NCI-H128 (cell line): ENCODE measurements at regions not wholly inside any gene's neighbourhood (a gene's known extent, or its start where the extent isn't known, plus 50 kb on each side); places are given as distances from the start of the nearest gene placed in this dataset.

Source experiments
- DNase-seq: peaks from one replicate; lab custom pipeline; 2025; ENCODE audit not compliant: unreplicated experiment; lab: John Stamatoyannopoulos, UW

DNA sequence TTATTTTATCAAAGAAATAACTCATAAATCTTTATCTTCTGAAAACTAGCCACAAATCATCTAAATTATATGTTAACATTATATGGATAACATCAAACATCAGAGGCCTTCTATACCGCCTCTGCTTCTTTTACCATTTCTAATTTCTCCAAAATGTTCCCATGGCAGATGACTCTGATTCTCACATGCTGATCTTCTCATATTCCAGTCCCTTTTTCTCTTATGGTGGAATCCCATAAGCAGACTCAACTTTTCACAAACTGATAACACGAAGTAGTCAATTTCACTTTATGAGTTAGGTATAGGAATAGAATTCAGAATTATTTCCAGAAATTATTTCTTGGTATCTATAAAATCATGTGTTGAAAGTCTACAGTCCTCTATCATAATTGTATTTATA is 212.3 kb downstream of the ENC1 start:
- no peak for DNase-seq

DNA sequence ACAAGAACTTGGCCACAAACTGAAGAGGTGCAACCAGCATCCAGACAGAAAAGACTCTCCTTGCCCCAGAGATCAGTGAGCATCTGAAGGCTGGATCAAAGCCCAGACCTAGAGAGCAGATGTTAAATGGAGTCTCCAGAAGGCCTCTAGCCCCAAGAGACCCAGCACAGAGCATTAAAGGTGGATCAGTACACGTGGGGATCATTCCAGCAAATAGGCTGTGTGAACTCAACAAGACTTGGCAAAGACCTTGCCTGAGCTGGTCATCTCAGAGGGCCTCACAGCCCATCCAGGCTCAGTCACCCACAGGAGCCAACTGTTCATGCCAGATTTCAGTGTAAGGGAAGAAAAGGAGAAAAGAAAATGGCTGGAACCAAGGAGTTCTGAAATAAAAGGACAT is 214.0 kb downstream of the ENC1 start:
- no peak for DNase-seq

DNA sequence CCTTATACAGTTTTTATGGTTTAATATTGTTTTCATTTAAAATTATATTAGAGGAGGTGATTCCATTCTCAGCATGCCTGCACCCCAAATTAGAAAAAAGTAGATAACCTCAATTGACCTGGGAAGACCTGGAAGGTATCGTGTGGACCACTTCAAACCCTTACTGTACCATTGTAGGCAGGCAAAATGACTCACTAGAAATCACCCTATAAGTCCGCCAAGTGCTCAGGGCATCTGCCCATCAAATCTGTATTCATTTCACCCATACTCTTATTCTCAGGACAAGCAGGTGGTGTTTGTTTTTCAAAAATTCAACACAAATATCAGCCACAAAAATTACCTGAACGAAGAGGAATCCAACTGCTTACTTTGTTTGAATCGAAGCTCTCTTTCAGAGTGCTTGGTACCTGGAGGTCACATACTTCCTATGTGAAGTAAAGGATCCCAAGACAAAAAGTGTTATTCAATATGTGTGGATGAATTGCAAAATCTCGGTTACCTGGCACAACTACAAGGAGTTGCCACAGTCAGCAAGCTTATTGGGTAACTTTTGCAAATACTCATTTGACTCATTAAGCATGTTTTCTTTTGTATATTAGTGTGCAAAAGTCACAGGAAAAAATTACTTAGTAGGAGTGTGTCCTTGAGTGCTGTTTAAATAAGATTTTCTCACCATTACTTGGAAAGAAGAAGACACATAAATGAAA is 216.2 kb downstream of the ENC1 start:
- no peak for DNase-seq

DNA sequence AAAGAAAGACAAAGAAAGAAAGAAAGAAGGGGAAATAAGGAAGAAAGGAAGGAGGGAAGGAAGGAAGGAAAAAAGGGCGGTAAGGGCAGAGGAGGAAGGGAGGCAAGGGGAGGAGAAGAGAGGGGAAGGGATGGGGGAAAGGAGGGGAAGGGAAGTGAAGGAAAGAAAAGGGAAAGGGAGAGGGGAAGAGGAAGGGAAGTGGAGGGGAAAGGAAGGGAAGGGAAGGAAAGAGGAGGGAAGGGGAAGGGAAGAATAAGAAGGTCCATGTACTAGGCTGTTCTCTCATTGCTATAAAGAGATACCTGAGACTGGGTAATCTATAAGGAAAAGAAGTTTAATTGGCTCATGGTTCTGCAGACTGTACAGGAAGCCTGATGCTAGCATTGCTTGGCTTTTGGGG is 217.1 kb downstream of the ENC1 start:
- DNase-seq: no peak

DNA sequence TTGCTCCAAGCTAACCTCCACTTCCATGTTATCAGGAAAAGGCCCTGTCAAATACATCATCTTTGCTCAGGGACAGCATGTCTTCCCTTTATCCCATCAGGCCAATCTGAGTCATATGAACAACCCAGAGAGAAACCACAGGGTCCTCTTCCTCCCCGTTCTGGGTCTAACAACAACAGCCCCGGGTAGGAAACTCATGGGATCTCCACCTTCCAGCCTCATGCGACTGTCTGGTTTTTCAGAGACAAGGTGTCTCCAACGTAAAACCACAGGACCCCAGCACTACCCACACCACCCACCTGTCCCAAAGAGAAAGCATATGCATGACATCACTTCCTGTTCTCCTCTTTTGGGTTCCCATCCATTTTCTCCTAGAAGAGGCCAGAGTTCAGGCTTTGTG is 217.9 kb downstream of the ENC1 start:
- DNase-seq: no peak

DNA sequence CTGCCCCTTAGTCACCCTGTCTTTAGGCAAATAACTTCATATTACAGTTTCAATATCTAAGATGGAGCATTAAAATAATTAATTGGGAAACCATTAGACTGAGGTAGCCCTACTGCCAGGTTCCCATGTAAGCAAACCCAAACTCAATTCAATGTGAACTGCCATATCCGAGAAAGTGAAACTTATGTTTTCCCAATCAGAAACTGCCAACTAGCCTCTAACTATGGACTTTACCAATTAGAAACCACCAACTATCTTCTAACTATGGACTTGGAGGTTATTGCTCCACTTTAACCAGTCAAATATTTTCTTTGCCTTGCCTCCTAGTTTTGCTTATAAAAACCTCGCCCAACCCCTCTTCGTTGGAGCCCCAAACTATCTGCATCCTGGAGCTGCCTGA is 218.5 kb downstream of the ENC1 start:
- no peak for DNase-seq

DNA sequence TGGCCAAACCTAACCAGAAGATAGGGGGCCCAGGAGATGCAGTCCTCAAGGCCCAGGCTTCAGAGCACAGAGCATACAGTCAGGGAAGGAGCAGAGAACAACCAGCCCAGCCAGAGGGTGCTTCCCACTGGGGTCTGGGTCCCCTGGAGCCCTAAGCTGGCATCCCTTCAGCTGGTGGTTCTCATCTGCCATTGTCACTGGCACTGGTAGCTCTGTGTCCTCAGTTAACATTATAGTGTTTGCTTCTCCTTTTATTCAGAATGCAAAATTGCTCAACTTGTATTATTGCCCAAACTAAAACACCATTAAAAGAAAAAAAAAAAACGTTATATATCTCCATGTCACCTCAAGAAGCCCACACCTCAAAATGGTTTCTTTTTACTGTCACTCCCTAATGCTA is 219.2 kb downstream of the ENC1 start:
- no peak for DNase-seq

DNA sequence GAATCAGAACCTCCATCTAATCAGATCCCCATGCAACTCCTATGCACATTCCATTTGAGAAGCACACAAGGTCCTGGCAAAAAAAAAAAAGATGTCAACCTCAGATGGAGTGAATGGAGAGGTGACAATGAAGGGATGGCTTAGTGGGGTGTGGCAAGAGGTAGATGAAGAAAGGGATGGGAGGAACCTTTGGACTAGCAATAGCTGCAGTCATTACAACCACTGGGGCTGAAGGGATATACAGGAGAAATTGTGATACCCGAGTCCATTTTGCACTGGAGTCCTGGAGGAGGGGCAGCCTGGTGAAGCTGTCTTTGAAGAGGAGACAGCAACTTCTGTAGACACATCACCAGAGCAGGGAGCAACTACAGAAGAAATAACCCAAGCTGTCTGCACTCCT is 219.6 kb downstream of the ENC1 start:
- no peak for DNase-seq

DNA sequence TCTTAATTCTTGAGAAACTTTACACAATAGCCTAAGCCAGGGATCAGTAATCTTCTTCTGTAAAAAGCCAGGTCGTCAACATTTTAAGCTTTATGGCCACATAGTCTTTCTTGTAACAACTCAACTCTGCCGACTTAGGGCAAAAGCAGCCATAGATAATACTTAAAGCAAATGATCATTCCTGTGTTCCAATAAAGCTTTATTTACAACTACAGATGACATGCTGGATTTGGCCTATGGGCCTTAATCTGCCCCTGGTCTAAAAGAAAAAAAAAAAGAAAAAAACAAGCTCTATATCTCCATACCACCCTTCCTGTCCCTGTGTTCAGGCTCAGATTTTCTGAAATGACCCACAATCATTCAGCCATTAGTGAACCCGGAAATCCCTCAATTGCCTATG is 220.3 kb downstream of the ENC1 start:
- DNase-seq: no peak

DNA sequence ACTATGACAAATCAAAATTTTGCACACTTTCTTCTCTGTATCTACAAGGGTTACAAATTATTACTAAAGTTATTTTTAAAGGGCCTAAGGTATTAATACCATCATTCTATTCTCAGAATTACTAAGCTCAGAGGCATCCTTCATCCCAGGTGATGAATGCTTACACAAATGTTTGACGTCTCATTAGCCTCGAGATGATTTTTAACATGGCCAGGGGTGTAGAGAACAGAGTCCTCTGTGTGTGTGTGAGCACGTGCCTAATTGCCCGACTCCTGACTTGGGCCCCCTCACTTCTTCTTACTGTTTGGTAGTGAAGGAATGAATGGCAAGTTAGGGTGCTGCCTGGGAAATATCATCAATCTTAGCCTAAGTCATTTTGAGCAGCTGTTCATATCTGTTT is 221.1 kb downstream of the ENC1 start:
- no peak for DNase-seq

DNA sequence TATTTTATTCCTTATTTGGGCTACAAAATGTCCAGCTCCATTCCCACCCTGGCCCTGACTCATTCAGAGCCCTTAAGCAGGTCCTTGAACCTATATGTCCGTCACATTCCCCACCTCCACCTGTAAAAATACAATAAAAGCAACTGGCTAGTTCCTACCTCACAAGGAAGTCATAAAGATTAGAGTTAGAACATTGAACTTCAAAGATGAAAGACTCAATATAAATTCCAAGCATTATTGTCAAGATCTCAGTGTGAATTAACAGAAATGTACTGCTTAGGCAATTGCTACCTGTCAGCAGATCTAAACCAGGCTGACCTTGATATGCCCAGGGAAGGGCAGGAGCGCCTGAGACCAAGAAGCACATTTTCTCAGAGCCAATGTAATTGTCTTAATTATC is 221.8 kb downstream of the ENC1 start:
- no peak for DNase-seq

DNA sequence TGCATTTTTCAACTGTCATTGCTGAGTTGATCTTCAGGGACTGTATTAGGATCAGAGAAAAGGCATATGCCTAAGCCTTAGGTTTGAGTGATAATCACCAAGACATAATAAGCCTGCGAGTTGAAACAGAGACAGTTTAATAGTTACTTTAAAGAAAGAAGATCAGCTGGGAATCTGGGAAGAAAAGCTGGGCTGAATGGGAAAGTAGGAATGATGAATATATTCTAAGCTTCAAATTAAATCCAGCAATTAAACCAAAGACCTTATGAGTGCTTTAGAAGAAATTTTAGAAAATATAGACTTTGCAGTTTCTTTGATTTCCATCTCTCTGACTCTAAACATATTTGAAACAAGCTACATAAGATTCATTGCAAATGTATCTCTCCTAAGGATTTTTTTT is 222.3 kb downstream of the ENC1 start:
- DNase-seq: no peak

DNA sequence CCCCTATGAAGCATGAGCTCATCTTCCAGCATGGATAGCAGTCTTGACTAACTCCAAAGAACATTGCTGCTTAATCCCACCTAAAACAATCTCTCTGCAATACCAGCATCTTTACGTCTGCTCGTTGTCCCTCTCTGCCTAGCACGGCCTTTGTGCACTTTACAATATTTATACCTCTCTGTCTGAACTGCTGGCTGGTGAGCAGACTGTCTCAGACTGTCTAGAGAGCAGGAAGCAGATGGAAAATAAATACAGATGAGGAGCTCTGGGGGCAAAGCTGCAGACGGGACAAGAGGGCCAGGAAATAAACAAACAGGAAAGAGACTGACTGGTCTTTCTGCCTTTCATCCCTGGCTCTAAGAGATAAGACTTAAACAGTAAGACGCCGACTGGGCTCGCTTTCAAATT is 224.8 kb downstream of the ENC1 start:
- no peak for DNase-seq

DNA sequence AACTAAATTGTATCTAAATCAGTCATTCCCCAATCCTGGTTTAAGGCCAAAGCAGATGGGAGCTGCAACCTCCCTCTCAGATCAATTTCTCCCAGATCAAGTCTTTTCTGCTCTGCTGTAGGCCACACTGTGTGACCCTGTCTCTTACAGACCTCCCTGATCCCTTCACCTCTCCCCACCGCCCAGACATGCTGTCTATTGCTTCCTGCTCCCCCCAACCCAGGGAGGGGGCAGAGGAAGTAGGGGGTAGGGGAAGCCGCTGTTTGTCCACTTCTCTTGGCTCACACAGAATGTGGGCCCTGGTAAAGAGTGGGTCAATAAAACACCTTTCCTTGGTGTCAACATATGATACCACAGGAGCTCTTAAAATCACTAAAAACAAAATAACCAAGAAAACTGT is 226.3 kb downstream of the ENC1 start:
- no peak for DNase-seq

DNA sequence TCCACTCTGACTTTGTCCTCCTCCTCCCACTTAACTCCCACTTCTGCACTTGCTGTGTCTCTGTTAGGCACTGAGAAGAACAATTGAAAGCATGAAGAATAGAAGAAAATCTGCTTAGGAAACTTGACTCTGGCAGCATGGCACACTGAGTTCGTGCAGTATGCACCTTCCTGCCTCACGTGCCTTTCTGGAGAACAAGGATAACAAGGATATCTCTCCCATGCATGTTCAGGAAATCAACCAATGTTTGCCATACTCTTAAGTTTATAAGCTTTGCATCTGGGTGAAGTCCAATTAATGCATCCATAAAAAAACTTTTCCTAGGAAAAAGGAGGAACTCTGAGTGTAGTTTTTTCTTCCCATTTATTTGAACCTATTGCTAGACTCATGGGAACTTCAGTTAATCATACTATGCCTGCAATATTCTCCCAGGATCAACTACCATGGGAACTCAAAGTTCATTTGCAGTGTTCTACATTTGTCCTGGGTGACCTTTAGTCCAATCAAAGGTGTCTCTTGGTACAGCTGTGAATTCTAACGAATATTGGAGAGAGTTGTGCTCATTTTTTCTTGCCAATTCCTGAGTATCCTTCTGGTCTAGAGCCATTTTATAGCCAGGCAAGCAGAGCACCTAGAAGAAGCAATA is 227.0 kb downstream of the ENC1 start:
- no peak for DNase-seq

DNA sequence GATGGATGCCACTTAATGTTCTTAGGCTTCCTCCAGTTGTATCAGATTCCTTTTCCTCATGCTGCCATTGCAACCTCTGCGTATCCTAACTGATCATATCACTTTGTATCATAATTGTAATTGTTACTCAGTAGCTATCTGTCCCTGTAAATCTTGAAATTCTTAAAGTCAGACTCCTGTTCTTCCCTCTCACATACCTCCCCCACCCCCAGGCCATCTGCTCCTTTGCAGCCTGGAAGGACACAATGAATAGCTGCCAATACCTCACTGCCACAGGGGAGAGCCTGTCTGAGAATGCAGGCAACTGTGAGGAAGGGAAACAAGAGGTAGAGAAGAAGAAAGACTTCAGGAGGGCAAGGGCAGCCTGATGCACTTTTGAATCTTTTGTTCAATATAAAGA is 228.5 kb downstream of the ENC1 start:
- no peak for DNase-seq

DNA sequence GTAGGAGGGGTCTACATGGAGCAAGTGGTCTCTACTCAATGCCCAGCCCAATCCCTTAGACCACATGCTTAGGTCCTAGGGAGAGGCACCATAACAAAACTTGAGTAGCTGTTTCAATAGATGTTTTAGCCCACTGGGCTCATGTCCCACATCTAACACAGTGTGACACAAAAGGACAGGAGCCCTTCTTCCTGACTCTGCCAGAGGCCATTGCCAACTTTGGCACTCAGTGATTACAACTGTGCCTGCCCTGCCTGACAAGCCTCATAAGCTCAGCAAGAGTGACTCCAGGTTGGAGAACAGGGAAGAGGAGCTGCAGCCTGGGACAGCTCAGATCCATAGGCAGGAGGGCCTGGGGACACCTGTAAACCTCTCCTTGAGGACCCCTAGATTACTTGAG is 230.8 kb downstream of the ENC1 start:
- no peak for DNase-seq

DNA sequence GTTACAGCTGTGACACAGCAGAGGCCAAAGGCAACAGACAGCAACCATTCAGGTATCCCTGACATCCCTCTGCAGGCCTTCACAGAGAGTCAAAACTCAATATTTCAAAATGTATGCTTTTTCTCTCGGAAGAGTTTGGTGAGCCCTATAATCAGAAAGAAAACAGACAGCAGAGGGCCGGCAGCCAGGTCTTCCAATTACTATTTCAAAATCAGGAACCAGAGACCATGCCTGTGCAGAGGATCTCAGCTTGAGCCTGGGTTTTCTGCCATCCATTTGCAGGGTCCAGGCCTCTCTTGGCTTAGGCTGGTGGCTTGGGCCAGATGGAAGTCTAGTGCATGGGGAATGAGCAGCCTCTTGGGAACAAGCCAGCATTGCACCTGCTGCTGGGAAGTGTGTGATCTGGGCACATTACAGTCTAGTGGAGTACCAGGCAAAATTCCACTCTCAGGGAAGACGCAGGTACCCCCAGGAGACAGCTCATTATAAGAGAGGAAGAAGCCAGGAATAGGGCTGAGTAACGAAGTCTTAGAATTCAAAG is 231.3 kb downstream of the ENC1 start:
- no peak for DNase-seq

DNA sequence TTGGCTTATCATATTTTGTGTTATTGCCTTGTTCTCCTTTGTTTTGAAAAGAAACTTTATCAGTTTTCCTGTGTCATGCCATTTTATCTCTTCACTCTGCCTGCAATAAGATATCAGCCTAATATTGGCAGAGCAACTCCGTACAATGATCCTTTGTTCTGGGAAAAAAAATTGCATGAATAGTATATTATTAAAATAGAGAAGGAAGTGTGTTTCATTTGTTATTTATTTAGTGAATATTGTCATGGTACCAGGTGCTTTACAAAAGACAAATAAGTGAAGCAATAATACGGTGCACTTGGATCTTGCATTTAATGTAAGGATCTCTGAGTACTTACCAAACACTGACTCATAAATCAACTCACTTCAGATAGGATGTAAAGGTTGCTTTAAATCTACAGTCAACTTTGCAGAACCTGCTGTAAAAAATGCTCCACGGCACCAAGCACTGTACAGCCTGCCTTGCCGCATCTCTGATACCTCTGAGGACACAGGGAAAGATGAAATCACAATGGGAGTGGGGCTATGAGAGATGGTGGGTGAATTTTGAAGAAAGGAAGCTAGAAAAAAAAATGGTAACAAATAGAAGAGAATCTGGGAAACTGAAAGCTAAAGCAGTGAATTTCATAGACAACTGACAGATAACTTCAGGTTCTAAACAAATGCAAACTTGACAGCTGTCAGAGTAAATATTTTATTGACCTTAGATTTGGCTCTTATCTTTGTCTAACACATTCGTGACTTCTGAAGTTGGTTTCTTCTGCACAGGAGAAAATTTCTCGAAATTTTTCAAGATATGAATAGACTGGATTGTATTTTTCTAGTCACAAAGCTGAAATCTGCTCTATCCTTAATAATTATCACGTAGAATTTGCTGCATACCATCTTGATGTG is 232.1 kb downstream of the ENC1 start:
- no peak for DNase-seq

DNA sequence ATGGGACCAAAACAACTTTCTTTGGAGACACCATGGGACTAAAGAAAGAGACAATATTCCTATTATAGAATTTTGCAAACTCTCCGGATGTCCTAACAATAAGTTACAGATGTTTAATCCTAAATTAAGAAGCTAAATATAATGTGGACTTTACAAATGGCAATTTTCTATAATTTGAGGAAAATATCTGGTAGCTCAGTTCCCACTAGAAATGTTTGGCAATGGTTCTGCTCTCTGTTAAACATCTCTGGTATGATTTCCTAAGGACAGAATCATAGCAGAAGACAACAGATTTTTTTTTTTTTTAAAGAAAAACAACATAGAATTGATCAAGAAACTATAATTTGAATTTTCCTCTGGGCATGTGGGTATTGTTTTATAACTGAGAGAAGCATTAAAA is 232.8 kb downstream of the ENC1 start:
- no peak for DNase-seq

DNA sequence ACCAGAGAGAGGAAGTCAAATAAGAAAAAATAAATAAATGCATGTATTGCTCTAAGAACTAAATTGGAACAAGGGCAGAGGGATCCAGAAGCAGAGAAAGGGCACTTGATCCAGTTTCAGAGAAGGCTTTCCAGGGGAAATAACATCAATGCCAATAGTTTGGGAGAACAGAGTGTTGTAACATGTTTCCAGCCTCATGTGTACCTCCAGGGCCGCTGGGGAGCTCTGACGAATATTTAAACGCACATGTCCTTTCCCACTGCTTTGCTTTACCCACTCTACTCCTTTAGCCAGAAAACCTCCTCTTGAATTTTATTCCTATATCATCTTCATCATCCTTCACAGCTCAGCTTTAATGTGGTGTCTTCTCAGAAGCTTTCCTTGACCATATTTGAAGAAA is 233.7 kb downstream of the ENC1 start:
- no peak for DNase-seq

DNA sequence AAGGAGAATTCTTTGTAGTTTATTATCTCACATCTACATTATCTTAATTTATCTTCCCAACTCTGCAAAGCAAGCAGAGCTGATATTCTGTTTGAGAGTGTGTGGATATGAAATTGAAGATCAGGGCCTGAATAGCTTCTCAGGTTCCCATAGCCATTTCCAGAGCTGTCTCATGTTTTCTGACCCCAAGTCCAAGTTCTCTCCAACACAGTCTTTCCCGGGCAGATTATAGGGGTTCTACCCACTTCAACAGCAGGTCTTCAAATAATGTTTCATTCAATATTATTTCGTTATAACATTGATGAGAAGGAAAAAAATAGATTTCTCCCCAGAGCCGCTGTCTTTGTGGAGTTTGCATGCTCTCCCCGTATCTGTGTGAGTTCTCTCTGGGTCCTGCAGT is 234.9 kb downstream of the ENC1 start:
- no peak for DNase-seq
